ENCODE measurements at regions not wholly inside any gene's neighbourhood (a gene's known extent, or its start where the extent isn't known, plus 50 kb on each side); places are given as distances from the start of the nearest gene placed in this dataset.

- Histone ChIP-seq H3K9me3 (no peaks in the 10 kb centered on the region), H3K36me3 (no peaks in the 10 kb centered on the region), H3K4me3 (no peak overlapping the region), H3K27me3 (ENCODE audit: low read depth) (no peaks in the 10 kb centered on the region), H3K4me1 (peaks cover 10% of the 10 kb centered on the region), H3K27ac (peak overlapping the region; percentile 8)
- DNase-seq = no peak
- ATAC-seq = no peak
- TF ChIP-seq CTCF (IDR thresholded peaks at IDR 0.05) = no peak
- intact Hi-C loops (cut with DNase I) = no loop called here
Observed at GRCh38 chr10:10663622-10664021, 354.1 kb upstream of the CELF2 start.

DNA sequence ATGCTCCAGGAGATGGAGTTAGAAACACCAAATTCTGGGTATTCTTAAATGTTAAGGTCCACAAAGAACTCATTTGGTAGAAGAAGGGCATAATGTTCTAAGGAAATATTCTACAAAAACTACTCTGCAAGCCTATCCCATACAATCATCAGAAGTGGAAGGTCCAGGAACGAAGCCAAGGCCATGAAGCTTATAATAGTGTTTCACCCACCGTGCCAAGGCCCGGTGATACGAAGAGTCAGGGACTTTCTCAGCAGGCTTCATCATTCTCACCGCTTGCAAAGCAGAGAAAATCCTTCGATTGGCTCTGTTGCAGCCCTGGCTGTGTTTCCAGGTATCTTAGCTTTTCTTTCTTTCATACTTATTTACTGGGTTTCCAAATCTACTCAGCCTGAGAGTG is 351.9 kb upstream of the CELF2 start:
- Histone ChIP-seq H3K27ac (no peak overlapping the region), H3K27me3 (ENCODE audit: low read depth) (no peaks in the 10 kb centered on the region), H3K36me3 (no peaks in the 10 kb centered on the region), H3K9me3 (no peaks in the 10 kb centered on the region), H3K4me3 (no peak overlapping the region), H3K4me1 (peaks cover 10% of the 10 kb centered on the region)
- DNase-seq (no peak), ATAC-seq (no peak)
- intact Hi-C loops (cut with DNase I) = no loop called here
- TF ChIP-seq CTCF (IDR thresholded peaks at IDR 0.05) = no peak

GRCh38 chr10:10667466-10667865 is 350.2 kb upstream of the CELF2 start:
- H3K4me1 ChIP-seq = peaks cover 7% of the 10 kb centered on the region
- ATAC-seq = no peak
- intact Hi-C loops (cut with DNase I) = no loop called here
- no peak for DNase-seq
- no peak overlapping the region for H3K27ac ChIP-seq
- no peaks in the 10 kb centered on the region for H3K9me3 ChIP-seq
- no peak for TF ChIP-seq CTCF (IDR thresholded peaks at IDR 0.05)
- no peaks in the 10 kb centered on the region for H3K27me3 ChIP-seq (ENCODE audit: low read depth)
- H3K4me3 ChIP-seq = no peak overlapping the region
- H3K36me3 ChIP-seq = no peaks in the 10 kb centered on the region

DNA sequence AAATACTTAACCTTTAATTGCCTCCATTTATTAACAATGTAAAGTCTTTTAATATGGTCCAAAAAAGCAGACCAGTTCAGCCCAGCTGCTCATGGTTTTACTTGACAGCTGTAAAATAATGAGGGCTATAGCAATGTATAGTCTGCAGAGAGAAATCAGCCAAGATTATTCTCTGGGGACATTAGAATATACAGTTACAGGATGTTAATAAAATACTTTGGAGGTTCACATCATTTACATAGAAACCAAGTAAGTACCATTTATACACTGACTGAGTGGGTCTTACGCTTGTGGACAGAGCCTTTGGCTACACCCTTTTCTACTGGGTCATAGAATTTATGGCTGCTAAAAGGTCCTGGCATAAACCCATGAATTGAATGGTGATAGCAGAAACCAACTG is 340.7 kb upstream of the CELF2 start:
- Histone ChIP-seq H3K4me3 (no peak overlapping the region), H3K27ac (no peak overlapping the region), H3K36me3 (no peaks in the 10 kb centered on the region), H3K9me3 (no peaks in the 10 kb centered on the region), H3K4me1 (no peaks in the 10 kb centered on the region), H3K27me3 (ENCODE audit: low read depth) (no peaks in the 10 kb centered on the region)
- no peak for ATAC-seq
- intact Hi-C loops (cut with DNase I) = no loop called here
- DNase-seq = no peak
- no peak for TF ChIP-seq CTCF (IDR thresholded peaks at IDR 0.05)

- H3K27me3 ChIP-seq (ENCODE audit: low read depth) = no peaks in the 10 kb centered on the region
- no peaks in the 10 kb centered on the region for H3K4me1 ChIP-seq
- ATAC-seq (peak; percentile 88 to 89), DNase-seq (peak; percentile 62)
- no peaks in the 10 kb centered on the region for H3K36me3 ChIP-seq
- intact Hi-C loops (cut with DNase I) = no loop called here
- peak; percentile 52 for TF ChIP-seq CTCF (IDR thresholded peaks at IDR 0.05)
- no peak overlapping the region for H3K27ac ChIP-seq
- H3K4me3 ChIP-seq = no peak overlapping the region
- no peaks in the 10 kb centered on the region for H3K9me3 ChIP-seq
Observed at GRCh38 chr10:10677479-10677878, 340.2 kb upstream of the CELF2 start.

DNA sequence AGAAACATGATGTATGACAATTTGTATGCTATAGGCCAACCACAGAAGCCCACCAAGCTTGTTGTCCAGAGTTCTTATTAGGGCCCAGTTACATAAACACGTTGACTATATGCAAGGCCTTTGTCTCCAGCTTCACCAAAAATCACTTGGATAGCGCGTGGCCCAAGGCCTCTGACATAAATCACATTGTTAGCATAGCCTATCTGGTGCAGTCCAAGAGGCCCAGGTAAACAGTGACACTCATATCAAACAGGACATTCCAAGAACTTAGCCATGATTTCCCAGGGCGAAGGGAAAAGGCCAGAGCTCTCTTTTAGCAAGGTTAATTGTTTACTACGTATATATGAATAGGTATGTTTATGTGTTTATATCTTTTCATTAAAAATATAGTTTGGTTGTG is 337.2 kb upstream of the CELF2 start:
- Histone ChIP-seq H3K9me3 (no peaks in the 10 kb centered on the region), H3K27me3 (ENCODE audit: low read depth) (no peaks in the 10 kb centered on the region), H3K4me3 (no peak overlapping the region), H3K27ac (no peak overlapping the region), H3K36me3 (no peaks in the 10 kb centered on the region), H3K4me1 (no peaks in the 10 kb centered on the region)
- DNase-seq (no peak), ATAC-seq (peak; percentile 69 to 94)
- intact Hi-C loops (cut with DNase I) = no loop called here
- no peak for TF ChIP-seq CTCF (IDR thresholded peaks at IDR 0.05)
